ENCODE measurements at regions not wholly inside any gene's neighbourhood (a gene's known extent, or its start where the extent isn't known, plus 50 kb on each side); places are given as distances from the start of the nearest gene placed in this dataset.
A peak's percentile ranks its signal among the peaks of the same experiment; 100 is the strongest.

GRCh38 chr12:127386723-127387122 is 880.2 kb upstream of the TMEM132C start:
- H3K79me2 ChIP-seq (replicated peaks; ENCODE audit: insufficient read depth, low read length) = no peaks in the 10 kb centered on the region
- H3K4me2 ChIP-seq (ENCODE audit: low read length) = no peak overlapping the region
- TF ChIP-seq TAF1 (IDR thresholded peaks at IDR 0.05; ENCODE audit: low read depth) = no peak
- no peak for TF ChIP-seq RAD21 (conservative IDR thresholded peaks at IDR 0.05)
- no peak for TF ChIP-seq EZH2 (IDR thresholded peaks at IDR 0.05; ENCODE audit: borderline replicate concordance, insufficient read depth, low read length, poor library complexity, severe bottlenecking)
- TF ChIP-seq REST (IDR thresholded peaks at IDR 0.05; ENCODE audit: borderline replicate concordance) = no peak
- no peak for TF ChIP-seq POLR2AphosphoS5 (IDR thresholded peaks at IDR 0.05)
- TF ChIP-seq SMC3 (conservative IDR thresholded peaks at IDR 0.05; ENCODE audit: poor library complexity) = no peak
- no peak for TF ChIP-seq MXI1 (conservative IDR thresholded peaks at IDR 0.05; ENCODE audit: poor library complexity, severe bottlenecking)
- no peak for TF ChIP-seq CTCF (IDR thresholded peaks at IDR 0.05; ENCODE audit: poor library complexity, severe bottlenecking)
- no peak for TF ChIP-seq EP300 (conservative IDR thresholded peaks at IDR 0.05; ENCODE audit: poor library complexity, severe bottlenecking)
- no peaks in the 10 kb centered on the region for H3K9me3 ChIP-seq (ENCODE audit: low read length)
- H3K9me2 ChIP-seq (ENCODE audit: insufficient read depth, low read length) = no peaks in the 10 kb centered on the region
- H3F3A ChIP-seq (ENCODE audit: insufficient read depth, low read length, poor library complexity, severe bottlenecking) = no peaks in the 10 kb centered on the region
- no peaks in the 10 kb centered on the region for H3K36me3 ChIP-seq (ENCODE audit: insufficient read depth, low read length)
- H3K27me3 ChIP-seq (ENCODE audit: insufficient read depth, low read depth, low read length) = no peaks in the 10 kb centered on the region
- no peaks in the 10 kb centered on the region for H4K20me1 ChIP-seq (ENCODE audit: insufficient read depth)
- peak overlapping the region; percentile 20 for H3K27ac ChIP-seq (ENCODE audit: low read length)
- no peak overlapping the region for H3K9ac ChIP-seq (ENCODE audit: low read length)
- H2AFZ ChIP-seq (ENCODE audit: low read depth, low read length) = no peak overlapping the region
- H3K4me3 ChIP-seq (ENCODE audit: low read length) = no peak overlapping the region

- H3K27me3 ChIP-seq (ENCODE audit: insufficient read depth, low read depth, low read length) = no peaks in the 10 kb centered on the region
- no peak overlapping the region for H3K4me2 ChIP-seq (ENCODE audit: low read length)
- no peak overlapping the region for H3K4me3 ChIP-seq (ENCODE audit: low read length)
- TF ChIP-seq SMC3 (conservative IDR thresholded peaks at IDR 0.05; ENCODE audit: poor library complexity) (no peak), EZH2 (IDR thresholded peaks at IDR 0.05; ENCODE audit: borderline replicate concordance, insufficient read depth, low read length, poor library complexity, severe bottlenecking) (no peak), CTCF (IDR thresholded peaks at IDR 0.05; ENCODE audit: poor library complexity, severe bottlenecking) (no peak), TAF1 (IDR thresholded peaks at IDR 0.05; ENCODE audit: low read depth) (no peak)
- no peaks in the 10 kb centered on the region for H3K79me2 ChIP-seq (replicated peaks; ENCODE audit: insufficient read depth, low read length)
- no peaks in the 10 kb centered on the region for H3F3A ChIP-seq (ENCODE audit: insufficient read depth, low read length, poor library complexity, severe bottlenecking)
- no peaks in the 10 kb centered on the region for H3K9me2 ChIP-seq (ENCODE audit: insufficient read depth, low read length)
- H3K9ac ChIP-seq (ENCODE audit: low read length) = no peak overlapping the region
- no peaks in the 10 kb centered on the region for H4K20me1 ChIP-seq (ENCODE audit: insufficient read depth)
- no peak overlapping the region for H3K27ac ChIP-seq (ENCODE audit: low read length)
- H2AFZ ChIP-seq (ENCODE audit: low read depth, low read length) = no peak overlapping the region
- no peaks in the 10 kb centered on the region for H3K36me3 ChIP-seq (ENCODE audit: insufficient read depth, low read length)
- H3K9me3 ChIP-seq (ENCODE audit: low read length) = no peaks in the 10 kb centered on the region
Observed at GRCh38 chr12:127388985-127389384, 878.0 kb upstream of the TMEM132C start.
